Panc1 (cell line): ENCODE measurements at regions not wholly inside any gene's neighbourhood (a gene's known extent, or its start where the extent isn't known, plus 50 kb on each side); places are given as distances from the start of the nearest gene placed in this dataset.

Source experiments
- POLR2AphosphoS5 ChIP-seq: IDR thresholded peaks from 2 replicates; pipeline ENCODE4 v1.6.1; 2012; ENCODE audit warnings: mild to moderate bottlenecking, low read depth, low read length, moderate library complexity
- TF ChIP-seq, protein P1 (sequence below), 2 experiments: IDR thresholded peaks; 2 replicates each; pipeline ENCODE4 v1.6.1; 2011 to 2012; ENCODE audit warnings: low read depth in 2 of 2, control low read depth in 1 of 2, low read length in 1 of 2, mild to moderate bottlenecking in 1 of 2, moderate library complexity in 1 of 2; ENCODE audit not compliant: insufficient read depth in 1 of 2
- TF ChIP-seq, protein P2 (sequence below): fragments of 450-650 bp; IDR thresholded peaks from 2 replicates; pipeline ENCODE4 v1.5.1; 2017; ENCODE audit warnings: mild to moderate bottlenecking

GRCh38 chr12:105559310-105559709, 228.8 kb downstream of the C12orf75 start:
- TF ChIP-seq, protein P1, sequence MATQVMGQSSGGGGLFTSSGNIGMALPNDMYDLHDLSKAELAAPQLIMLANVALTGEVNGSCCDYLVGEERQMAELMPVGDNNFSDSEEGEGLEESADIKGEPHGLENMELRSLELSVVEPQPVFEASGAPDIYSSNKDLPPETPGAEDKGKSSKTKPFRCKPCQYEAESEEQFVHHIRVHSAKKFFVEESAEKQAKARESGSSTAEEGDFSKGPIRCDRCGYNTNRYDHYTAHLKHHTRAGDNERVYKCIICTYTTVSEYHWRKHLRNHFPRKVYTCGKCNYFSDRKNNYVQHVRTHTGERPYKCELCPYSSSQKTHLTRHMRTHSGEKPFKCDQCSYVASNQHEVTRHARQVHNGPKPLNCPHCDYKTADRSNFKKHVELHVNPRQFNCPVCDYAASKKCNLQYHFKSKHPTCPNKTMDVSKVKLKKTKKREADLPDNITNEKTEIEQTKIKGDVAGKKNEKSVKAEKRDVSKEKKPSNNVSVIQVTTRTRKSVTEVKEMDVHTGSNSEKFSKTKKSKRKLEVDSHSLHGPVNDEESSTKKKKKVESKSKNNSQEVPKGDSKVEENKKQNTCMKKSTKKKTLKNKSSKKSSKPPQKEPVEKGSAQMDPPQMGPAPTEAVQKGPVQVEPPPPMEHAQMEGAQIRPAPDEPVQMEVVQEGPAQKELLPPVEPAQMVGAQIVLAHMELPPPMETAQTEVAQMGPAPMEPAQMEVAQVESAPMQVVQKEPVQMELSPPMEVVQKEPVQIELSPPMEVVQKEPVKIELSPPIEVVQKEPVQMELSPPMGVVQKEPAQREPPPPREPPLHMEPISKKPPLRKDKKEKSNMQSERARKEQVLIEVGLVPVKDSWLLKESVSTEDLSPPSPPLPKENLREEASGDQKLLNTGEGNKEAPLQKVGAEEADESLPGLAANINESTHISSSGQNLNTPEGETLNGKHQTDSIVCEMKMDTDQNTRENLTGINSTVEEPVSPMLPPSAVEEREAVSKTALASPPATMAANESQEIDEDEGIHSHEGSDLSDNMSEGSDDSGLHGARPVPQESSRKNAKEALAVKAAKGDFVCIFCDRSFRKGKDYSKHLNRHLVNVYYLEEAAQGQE (IDR thresholded peaks at IDR 0.05; ENCODE audit: insufficient read depth in 1 of 2, low read depth in 2 of 2, low read length in 1 of 2), result no peak
- TF ChIP-seq, protein P2, sequence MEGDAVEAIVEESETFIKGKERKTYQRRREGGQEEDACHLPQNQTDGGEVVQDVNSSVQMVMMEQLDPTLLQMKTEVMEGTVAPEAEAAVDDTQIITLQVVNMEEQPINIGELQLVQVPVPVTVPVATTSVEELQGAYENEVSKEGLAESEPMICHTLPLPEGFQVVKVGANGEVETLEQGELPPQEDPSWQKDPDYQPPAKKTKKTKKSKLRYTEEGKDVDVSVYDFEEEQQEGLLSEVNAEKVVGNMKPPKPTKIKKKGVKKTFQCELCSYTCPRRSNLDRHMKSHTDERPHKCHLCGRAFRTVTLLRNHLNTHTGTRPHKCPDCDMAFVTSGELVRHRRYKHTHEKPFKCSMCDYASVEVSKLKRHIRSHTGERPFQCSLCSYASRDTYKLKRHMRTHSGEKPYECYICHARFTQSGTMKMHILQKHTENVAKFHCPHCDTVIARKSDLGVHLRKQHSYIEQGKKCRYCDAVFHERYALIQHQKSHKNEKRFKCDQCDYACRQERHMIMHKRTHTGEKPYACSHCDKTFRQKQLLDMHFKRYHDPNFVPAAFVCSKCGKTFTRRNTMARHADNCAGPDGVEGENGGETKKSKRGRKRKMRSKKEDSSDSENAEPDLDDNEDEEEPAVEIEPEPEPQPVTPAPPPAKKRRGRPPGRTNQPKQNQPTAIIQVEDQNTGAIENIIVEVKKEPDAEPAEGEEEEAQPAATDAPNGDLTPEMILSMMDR, result no peak
- no peak for TF ChIP-seq POLR2AphosphoS5
